ENCODE measurements at regions not wholly inside any gene's neighbourhood (a gene's known extent, or its start where the extent isn't known, plus 50 kb on each side); places are given as distances from the start of the nearest gene placed in this dataset.

- TF ChIP-seq ZBTB7A (IDR thresholded peaks at IDR 0.05; ENCODE audit: low read depth) (no peak), CEBPB (IDR thresholded peaks at IDR 0.05) (no peak), REST (IDR thresholded peaks at IDR 0.05; ENCODE audit: low read depth) (no peak), CREB1 (IDR thresholded peaks at IDR 0.05; ENCODE audit: low read depth) (no peak), YY1 (IDR thresholded peaks at IDR 0.05; ENCODE audit: low read depth) (no peak), TEAD4 (IDR thresholded peaks at IDR 0.05) (no peak), USF1 (IDR thresholded peaks at IDR 0.05) (no peak), TCF12 (IDR thresholded peaks at IDR 0.05; ENCODE audit: low read depth) (no peak), RAD21 (IDR thresholded peaks at IDR 0.05; ENCODE audit: low read depth) (no peak), EP300 (IDR thresholded peaks at IDR 0.05; ENCODE audit: borderline replicate concordance) (no peak), TAF1 (IDR thresholded peaks at IDR 0.05; ENCODE audit: low read depth) (no peak), EGR1 (IDR thresholded peaks at IDR 0.05) (no peak), FOXM1 (IDR thresholded peaks at IDR 0.05; ENCODE audit: borderline replicate concordance, low read depth) (no peak), NFIC (IDR thresholded peaks at IDR 0.05) (no peak), MAX (IDR thresholded peaks at IDR 0.05) (no peak)
Measured at GRCh38 chr4:26044983-26045382, 131.0 kb downstream of the SMIM20 start.

- no peak for TF ChIP-seq YY1 (IDR thresholded peaks at IDR 0.05; ENCODE audit: low read depth)
- no peak for TF ChIP-seq CEBPB (IDR thresholded peaks at IDR 0.05)
- no peak for TF ChIP-seq CREB1 (IDR thresholded peaks at IDR 0.05; ENCODE audit: low read depth)
- no peak for TF ChIP-seq EP300 (IDR thresholded peaks at IDR 0.05; ENCODE audit: borderline replicate concordance)
- TF ChIP-seq RAD21 (IDR thresholded peaks at IDR 0.05; ENCODE audit: low read depth): no peak
- no peak for TF ChIP-seq USF1 (IDR thresholded peaks at IDR 0.05)
- no peak for TF ChIP-seq ZBTB7A (IDR thresholded peaks at IDR 0.05; ENCODE audit: low read depth)
- no peak for TF ChIP-seq EGR1 (IDR thresholded peaks at IDR 0.05)
- no peak for TF ChIP-seq NFIC (IDR thresholded peaks at IDR 0.05)
- TF ChIP-seq REST (IDR thresholded peaks at IDR 0.05; ENCODE audit: low read depth): no peak
- TF ChIP-seq MAX (IDR thresholded peaks at IDR 0.05): no peak
- no peak for TF ChIP-seq TAF1 (IDR thresholded peaks at IDR 0.05; ENCODE audit: low read depth)
- no peak for TF ChIP-seq TEAD4 (IDR thresholded peaks at IDR 0.05)
- TF ChIP-seq TCF12 (IDR thresholded peaks at IDR 0.05; ENCODE audit: low read depth): no peak
Measured at GRCh38 chr4:26047795-26048194, 133.8 kb downstream of the SMIM20 start.

- TF ChIP-seq YY1 (IDR thresholded peaks at IDR 0.05; ENCODE audit: low read depth) (no peak), CREB1 (IDR thresholded peaks at IDR 0.05; ENCODE audit: low read depth) (no peak), EGR1 (IDR thresholded peaks at IDR 0.05) (no peak)
Measured at GRCh38 chr4:26048378-26048882, 134.4 kb downstream of the SMIM20 start.

- no peak for TF ChIP-seq TEAD4 (IDR thresholded peaks at IDR 0.05)
Measured at GRCh38 chr4:26048950-26049349, 134.9 kb downstream of the SMIM20 start.

GRCh38 chr4:26049447-26049846, 135.4 kb downstream of the SMIM20 start:
- TF ChIP-seq CEBPB (IDR thresholded peaks at IDR 0.05): no peak
- TF ChIP-seq ZBTB7A (IDR thresholded peaks at IDR 0.05; ENCODE audit: low read depth): no peak
- no peak for TF ChIP-seq EP300 (IDR thresholded peaks at IDR 0.05; ENCODE audit: borderline replicate concordance)
- TF ChIP-seq NFIC (IDR thresholded peaks at IDR 0.05): no peak
- no peak for TF ChIP-seq RAD21 (IDR thresholded peaks at IDR 0.05; ENCODE audit: low read depth)
- TF ChIP-seq TAF1 (IDR thresholded peaks at IDR 0.05; ENCODE audit: low read depth): no peak
- TF ChIP-seq CREB1 (IDR thresholded peaks at IDR 0.05; ENCODE audit: low read depth): no peak
- no peak for TF ChIP-seq YY1 (IDR thresholded peaks at IDR 0.05; ENCODE audit: low read depth)
- no peak for TF ChIP-seq TCF12 (IDR thresholded peaks at IDR 0.05; ENCODE audit: low read depth)
- TF ChIP-seq MAX (IDR thresholded peaks at IDR 0.05): no peak
- no peak for TF ChIP-seq EGR1 (IDR thresholded peaks at IDR 0.05)
- no peak for TF ChIP-seq TEAD4 (IDR thresholded peaks at IDR 0.05)
- no peak for TF ChIP-seq REST (IDR thresholded peaks at IDR 0.05; ENCODE audit: low read depth)
- TF ChIP-seq FOXM1 (IDR thresholded peaks at IDR 0.05; ENCODE audit: borderline replicate concordance, low read depth): no peak
- TF ChIP-seq USF1 (IDR thresholded peaks at IDR 0.05): no peak
